ENCODE measurements at regions not wholly inside any gene's neighbourhood (a gene's known extent, or its start where the extent isn't known, plus 50 kb on each side); places are given as distances from the start of the nearest gene placed in this dataset.

DNA sequence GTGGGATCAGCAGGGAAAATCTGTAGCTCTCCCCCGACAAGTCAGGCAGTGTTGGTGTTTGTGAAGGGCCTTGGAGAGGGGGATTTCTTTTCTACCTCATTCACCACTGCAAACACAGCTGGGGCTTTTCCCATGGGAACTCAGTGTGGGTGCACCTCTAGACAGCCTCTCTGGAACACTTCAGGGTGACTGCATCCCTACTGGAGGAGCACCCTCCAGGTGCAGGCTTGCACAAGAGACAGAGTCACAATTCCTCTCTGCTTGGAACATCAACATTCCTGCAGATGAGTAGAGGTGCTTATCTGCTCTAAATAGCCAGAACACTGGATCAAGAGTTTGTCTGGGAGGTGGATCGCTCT, 72.7 kb upstream of the AKAP13 start:
- DNase-seq (no peak), ATAC-seq (no peak)

DNA sequence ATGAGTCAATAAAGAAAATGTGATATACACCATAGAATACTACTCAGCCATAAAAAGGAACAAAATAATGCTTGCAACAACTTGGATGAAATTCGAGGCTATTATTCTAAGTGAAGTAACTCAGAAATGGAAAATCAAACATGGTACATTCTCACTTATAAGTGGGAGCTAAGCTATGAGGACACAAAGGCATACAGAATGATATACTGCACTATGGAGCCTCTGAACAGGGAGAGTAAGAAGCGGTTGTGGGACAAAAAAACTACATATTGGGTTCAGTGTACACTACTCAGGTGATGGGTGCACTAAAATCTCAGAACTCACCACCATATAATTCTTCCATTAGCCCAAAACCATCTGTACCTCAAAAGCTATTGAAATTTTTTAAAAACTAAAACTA, 68.8 kb upstream of the AKAP13 start:
- DNase-seq (no peak), ATAC-seq (no peak)

DNA sequence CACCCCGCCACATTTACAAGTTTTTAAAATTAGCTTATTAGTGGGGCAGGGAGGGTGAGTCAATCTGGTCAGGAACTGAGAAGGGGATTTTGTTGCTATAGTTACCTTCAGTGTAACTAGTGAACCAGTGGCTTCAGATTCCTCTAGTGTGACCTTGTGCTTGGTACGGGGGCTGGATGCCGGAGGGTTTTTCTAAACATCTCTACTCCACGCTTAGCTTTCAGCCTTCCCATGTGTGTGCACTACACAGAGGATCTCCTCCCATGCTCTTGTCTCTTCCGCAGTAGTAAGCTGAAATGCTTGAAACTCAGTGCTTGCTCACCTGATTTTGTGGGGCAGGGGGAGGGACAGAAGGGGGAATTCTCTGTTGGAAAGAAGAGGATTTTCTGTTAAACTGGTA, 67.9 kb upstream of the AKAP13 start:
- ATAC-seq (peak; percentile 65), DNase-seq (peak; percentile 30)

DNA sequence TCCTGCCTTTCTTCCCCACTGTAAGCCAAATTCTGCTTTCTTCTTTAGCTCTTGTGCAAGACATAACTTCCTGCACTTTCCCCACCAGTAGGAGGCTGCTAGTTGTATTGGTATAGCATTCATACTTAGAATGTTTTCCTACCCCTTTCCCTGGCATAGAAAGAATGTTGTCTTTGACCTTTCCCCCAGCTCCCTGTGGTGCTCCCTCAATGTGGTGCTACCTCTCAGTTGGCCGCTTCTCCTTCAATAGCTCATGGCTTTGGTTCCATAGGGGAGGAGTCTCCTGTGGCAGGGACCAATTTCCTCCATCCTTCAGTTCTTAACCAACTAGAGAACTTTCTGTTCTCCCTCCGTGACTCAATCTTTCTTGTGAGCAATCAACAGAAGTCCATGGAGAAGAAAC, 67.5 kb upstream of the AKAP13 start:
- no peak for DNase-seq

DNA sequence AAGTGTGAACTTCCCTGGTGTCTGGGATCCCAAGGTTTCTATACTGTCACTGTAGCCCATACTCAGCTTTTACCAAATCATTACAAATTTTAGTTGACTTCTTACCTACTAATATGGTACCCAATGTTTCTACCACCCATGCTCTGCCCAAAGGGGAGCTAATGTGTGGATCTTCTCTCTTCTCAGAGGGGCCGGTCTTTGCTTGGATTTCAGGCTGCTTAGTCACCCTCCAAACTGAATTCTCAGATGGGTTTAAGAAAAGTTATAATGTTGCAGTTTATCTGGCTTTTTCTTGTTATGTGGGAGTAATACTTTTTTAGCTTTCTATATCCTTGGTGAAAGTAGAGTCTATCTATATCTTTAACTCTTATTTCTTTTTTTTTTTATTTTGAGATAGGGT, 67.1 kb upstream of the AKAP13 start:
- no peak for DNase-seq
- no peak for ATAC-seq

More for the DNA sequence above, 67.5 kb upstream of the AKAP13 start:
- no peak for ATAC-seq

DNA sequence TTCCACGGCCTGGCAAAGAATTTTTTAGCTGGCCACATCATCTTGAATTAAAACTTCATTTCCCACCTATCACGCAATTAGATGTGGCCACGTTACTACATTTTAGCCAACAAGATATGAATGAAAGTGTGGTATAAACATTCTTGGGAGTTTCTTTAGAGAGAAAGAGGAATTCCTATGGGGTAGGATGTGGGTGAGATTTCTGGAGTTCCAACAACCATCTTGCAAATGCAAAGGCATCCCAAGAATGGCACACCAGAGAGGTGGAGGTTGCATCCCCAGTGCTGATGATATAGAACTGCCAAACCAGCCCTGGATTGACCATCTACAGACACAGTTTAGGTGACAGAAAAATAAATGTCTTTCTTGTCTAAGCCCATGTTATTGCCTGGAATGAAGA, 66.3 kb upstream of the AKAP13 start:
- no peak for DNase-seq
- no peak for ATAC-seq

DNA sequence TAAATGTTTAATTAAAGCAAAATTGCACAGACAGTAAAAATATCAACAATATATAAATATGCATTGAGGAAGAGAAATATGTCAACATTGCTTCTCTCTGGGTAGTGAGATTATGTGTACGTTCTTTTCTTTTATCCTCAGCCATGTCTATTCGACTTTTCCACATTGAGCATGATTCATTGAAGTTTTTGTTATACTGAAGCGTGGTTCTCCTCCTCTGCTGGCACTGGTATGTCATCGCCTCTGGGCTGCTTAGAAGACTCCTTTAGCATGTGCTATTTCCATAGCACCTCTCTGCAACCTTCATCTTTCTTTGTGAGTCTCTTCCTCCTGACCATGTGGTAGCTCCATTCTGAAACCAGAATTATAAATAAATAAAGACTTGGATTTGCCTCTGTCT, 65.8 kb upstream of the AKAP13 start:
- ATAC-seq (peak; percentile 41), DNase-seq (peak; percentile 30)

DNA sequence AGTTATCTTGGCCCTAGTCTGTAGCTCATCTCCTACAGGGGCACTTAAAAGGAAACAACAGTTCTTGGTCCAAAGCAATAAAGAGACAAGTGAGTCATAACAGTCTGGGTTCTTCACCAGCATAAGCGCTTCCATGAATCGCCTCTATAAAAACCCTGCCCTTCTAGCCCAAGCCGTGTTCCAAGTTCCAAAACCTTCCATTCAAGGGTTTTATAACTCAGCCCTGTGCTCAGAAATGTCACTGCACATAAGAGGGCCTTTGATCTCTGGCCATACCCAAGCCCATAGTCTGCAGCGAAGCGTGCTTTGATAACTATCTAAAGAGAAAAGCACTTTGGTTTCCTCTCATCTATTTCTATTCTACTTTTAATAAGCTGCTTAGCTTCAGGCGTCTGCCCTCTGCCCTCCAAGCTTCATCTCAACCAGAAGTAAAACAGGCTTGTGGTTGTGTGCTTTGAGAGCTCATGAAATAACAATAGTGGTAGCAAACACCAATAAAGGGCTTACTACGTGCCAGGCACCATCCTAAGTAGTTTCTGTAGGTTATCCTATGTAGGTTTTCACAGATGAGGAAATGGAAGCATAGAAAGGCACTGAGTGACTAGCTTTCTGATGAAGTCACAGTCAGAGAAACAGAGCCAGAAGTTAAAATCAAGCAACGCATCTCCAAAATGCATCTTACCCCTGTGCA, 64.0 kb upstream of the AKAP13 start:
- ATAC-seq (peak; percentile 71), DNase-seq (peak; percentile 35)

DNA sequence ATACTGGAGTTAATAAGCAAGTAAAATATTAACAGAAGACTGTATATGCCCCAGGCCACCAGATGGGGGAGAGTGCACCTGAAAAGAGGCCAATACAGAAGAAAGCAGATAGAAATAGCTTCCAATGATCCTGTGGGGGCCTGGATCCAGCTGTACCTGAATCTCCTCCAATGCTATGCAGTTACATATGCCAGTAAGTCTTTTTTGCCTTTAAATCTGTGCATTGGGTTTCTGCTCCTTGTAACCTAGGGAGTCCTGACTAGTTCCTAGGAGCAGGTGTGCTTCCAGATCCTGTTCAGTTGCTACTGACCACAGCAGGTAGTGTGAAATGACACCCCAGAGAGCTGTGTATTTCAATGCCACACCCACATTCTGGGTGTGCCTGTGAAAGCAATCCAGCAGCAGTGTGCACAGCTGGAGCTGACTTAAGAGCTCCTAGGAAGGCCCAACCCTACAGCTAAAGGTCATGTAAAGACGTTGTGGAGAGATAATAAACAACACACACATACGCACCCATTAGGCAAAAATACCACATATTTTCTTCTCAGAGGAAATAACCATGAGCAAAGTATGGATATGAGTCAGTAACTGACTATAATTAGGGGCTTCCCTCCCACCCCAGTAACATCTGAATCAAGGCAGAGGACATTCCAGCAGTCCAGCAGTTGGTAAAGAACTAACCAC, 62.2 kb upstream of the AKAP13 start:
- ATAC-seq = peak; percentile 91
- peak; percentile 54 for DNase-seq

DNA sequence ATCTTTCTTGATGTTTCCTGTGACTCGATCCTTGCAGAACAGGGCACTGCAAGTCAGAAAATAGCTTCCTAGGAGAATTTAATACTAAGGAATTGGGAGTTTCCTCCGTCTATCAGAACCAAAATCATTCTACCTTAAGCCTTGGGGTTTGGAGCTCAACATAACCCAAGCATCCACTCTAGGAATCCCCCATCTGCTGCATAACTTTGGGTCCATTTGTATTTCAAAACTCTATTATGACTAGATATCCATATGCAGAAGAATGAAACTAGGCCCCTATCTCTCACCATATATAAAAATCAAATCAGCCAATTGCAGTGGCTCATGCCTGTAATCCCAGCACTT, 61.7 kb upstream of the AKAP13 start:
- no peak for DNase-seq
- ATAC-seq = no peak

DNA sequence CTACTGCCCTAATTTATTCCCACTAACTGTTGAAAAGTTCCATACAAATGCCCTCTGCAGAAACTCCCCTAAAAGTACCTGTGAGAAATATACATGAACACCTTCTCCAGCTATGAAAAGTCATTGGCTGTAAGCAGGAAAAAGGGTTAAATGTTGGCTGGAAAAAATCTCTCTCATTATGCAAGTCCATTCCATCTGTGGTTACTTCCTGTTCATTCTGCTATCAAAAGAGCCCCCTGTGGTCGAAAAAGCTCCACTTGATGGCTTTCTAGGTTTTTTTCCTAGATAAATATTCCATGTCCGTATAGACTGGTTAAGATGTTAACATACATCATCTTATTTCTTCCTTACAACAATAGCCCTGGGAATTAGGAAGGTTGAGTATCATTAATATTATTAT, 56.2 kb upstream of the AKAP13 start:
- no peak for ATAC-seq
- no peak for DNase-seq

DNA sequence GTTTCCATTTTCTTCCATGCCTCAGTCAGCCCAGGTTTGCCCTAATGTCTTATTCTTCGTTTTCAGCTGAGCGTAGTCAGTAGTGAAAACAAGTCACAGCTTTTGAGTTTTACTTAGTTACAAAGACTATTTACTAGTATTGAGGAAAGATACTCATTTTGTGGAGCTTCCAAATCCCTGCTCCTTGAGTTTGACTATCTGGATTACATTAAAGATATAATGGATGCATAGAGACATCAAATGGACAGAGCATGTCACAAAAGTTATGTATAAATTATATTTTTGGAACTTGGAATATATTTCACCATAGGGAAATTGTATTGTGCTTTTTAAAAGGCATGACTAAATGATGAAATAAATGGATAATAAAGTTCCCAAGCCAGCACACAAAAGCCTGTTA, 54.6 kb upstream of the AKAP13 start:
- no peak for ATAC-seq
- no peak for DNase-seq

DNA sequence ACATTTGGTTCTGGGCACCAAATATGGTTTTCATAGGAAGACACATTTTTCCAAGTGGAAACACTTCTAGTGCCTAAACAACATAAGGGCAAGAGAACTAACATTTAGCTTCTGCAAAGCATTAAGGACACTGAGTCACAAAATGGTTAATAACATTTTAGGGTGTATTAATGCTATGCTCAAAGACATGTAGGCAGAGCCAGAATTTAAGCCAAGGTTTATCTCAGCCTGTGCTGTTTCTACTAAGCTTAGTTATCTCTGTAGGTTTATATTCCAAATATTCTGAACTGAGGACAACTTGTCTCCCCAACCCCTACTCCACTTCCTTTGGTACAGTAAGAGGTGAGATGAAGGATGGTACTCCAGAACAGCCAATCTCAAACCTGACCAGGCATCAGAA, 54.1 kb upstream of the AKAP13 start:
- DNase-seq (no peak), ATAC-seq (no peak)

DNA sequence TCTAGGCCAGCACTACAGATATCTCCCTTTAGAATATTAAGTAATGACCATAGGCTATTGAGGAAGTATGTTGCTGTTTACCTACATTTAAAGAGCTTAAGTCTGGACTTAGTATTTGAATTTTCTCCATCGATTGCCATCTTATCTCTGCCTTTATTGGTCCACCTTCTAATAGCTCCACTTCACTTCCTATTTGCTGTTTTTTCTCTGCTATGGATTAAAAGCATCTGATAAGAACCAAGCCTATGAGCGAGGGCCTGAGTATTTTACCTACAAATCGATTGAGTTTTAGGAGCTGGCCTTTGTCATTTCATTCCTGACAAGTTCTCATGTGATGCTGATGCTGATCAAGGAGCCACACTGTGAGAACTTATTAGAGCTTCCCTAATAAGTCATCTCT, 52.6 kb upstream of the AKAP13 start:
- no peak for ATAC-seq

DNA sequence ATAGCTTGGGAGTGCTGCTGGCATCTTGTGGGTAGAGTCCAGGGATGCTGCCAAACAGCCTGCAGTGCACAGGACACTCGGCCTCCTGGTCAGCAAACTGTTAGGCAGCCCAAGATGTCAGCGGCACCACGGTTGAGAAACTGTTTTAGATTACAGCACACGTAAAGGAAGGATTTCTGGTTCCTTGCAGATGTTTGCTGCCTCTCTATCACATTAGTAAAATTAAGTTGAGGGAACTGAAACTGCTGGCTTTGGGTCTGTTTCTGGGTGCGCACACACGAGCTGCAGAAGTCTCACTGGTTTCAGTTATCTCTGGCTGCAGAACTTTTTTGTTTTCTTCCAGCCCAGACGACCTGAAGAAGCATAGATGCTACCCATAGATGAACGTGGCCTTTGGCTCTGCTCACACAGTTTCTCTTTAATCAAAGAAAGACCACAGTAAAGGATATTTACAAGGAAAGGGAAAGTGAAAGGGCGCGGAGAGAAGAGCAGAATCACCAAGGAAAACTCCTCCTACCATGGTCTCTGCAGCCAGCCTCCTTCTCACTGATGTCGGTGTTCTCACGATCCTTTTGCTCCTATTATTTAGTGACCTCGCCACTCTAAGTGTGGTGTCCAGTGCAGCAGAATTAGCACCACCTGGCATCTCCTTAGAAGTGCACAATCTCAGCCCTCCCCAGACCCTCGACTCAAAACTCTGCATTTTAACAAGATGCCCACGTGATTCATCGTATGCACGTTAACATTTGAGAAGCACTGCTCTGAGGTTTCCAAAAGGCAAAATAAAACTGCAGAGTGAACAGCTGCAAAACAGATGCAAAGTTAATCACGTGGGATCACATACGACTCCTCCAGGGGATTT, 50.6 kb upstream of the AKAP13 start:
- peak; percentile 40 for ATAC-seq
- DNase-seq = peak; percentile 35

More for the DNA sequence above, 52.6 kb upstream of the AKAP13 start:
- no peak for DNase-seq

All from stimulated activated naive CD8-positive, alpha-beta T cell treated with anti-CD3 and anti-CD28 coated beads, Interleukin-15, Interleukin-2, amounts not matched to agents 100 U/mL and 50 U/mL, for 24 hours (primary cell).